ENCODE measurements at regions not wholly inside any gene's neighbourhood (a gene's known extent, or its start where the extent isn't known, plus 50 kb on each side); places are given as distances from the start of the nearest gene placed in this dataset.

DNA sequence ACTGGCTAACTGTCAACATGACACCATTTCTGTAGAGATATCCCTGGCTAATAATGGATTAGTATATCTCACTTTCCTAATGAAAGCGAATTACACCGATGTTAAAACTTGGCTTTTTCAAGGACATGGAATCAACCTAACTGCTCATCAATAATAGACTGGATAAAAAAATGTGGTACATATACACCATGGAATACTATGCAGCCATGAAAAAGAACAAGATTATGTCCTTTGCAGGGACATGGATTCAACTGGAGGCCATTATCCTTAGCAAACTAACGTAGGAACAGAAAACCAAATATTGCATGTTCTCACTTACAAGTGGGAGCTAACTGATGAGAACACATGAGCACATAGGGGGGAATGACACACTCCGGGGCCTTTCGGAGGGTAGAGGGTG, 62.6 kb downstream of the ZIC1 start:
- WGBS, 2 donors (ENCODE audit: low coverage in 1 of 2), result 88 to 100% methylated on average over 4 to 5 of the region's 5 CpGs
- H3K27ac ChIP-seq, result no peak overlapping the region
- H3K27me3 ChIP-seq, result no peaks in the 10 kb centered on the region
- no peaks in the 10 kb centered on the region for H3K9me3 ChIP-seq
- ATAC-seq, result no peak
- H3K36me3 ChIP-seq, result no peaks in the 10 kb centered on the region
- H3K4me3 ChIP-seq, result no peak overlapping the region
- TF ChIP-seq EP300 (IDR thresholded peaks at IDR 0.05) (no peak), POLR2AphosphoS5 (IDR thresholded peaks at IDR 0.05) (no peak), POLR2A (IDR thresholded peaks at IDR 0.05) (no peak)
- TF ChIP-seq, protein P1, sequence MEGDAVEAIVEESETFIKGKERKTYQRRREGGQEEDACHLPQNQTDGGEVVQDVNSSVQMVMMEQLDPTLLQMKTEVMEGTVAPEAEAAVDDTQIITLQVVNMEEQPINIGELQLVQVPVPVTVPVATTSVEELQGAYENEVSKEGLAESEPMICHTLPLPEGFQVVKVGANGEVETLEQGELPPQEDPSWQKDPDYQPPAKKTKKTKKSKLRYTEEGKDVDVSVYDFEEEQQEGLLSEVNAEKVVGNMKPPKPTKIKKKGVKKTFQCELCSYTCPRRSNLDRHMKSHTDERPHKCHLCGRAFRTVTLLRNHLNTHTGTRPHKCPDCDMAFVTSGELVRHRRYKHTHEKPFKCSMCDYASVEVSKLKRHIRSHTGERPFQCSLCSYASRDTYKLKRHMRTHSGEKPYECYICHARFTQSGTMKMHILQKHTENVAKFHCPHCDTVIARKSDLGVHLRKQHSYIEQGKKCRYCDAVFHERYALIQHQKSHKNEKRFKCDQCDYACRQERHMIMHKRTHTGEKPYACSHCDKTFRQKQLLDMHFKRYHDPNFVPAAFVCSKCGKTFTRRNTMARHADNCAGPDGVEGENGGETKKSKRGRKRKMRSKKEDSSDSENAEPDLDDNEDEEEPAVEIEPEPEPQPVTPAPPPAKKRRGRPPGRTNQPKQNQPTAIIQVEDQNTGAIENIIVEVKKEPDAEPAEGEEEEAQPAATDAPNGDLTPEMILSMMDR (IDR thresholded peaks at IDR 0.05), result no peak
- H3K4me1 ChIP-seq, result no peaks in the 10 kb centered on the region

DNA sequence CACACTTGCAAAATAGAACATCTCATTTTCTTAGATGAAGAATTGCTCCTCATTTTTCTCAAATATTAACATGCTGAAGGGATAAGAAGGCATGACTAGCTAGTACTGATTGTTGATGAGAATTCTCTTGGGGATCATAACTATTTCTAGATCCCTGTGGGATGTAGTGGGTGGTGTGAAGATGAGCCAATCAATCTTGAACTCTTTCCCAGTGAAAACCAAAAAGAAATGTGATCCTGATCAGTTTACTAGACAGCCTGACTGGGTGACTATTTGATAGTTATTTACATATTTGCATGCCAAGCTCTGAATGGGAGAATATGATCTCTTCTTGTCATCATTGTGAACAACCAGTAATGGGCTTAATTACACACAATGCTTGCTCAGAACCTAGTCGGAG, 63.7 kb downstream of the ZIC1 start:
- no peak overlapping the region for H3K4me3 ChIP-seq
- no peaks in the 10 kb centered on the region for H3K9me3 ChIP-seq
- no peak for ATAC-seq
- no peaks in the 10 kb centered on the region for H3K4me1 ChIP-seq
- WGBS, 2 donors (ENCODE audit: low coverage in 1 of 2), result 83 to 100% methylated on average over 1 of the region's 1 CpG
- H3K27ac ChIP-seq, result no peak overlapping the region
- H3K36me3 ChIP-seq, result no peaks in the 10 kb centered on the region
- no peaks in the 10 kb centered on the region for H3K27me3 ChIP-seq
- TF ChIP-seq POLR2A (IDR thresholded peaks at IDR 0.05), result no peak
- TF ChIP-seq EP300 (IDR thresholded peaks at IDR 0.05), result no peak
- TF ChIP-seq POLR2AphosphoS5 (IDR thresholded peaks at IDR 0.05), result no peak
- TF ChIP-seq, protein P1 (IDR thresholded peaks at IDR 0.05), result no peak

DNA sequence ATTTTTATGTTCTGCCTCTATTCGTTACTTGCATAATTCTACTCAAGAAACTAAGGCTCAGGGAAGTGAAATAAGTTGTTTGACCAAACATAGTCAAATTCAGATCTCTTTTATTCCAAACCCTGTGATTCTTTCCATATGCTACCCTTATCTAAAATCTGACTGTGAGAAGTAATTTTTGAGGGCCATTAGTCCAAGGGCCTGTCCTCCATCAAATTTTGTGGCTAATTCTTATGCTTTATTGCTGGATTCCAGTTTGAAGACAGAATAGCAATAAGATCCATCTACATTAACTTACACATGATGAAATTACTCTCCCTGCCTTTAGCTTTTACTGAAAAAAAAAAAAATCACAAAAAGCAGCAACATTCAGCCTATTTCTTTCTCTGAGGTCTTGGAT, 74.0 kb downstream of the ZIC1 start:
- WGBS, 2 donors (ENCODE audit: low coverage in 1 of 2), result 29% methylated on average over 1 of the region's 1 CpG; no CpG with 5 or more reads in 1 of the 2 donors
- Histone ChIP-seq H3K36me3 (no peaks in the 10 kb centered on the region), H3K4me3 (no peak overlapping the region), H3K27me3 (no peaks in the 10 kb centered on the region), H3K4me1 (no peaks in the 10 kb centered on the region), H3K9me3 (no peaks in the 10 kb centered on the region), H3K27ac (no peak overlapping the region)
- TF ChIP-seq, protein P1 (IDR thresholded peaks at IDR 0.05), result no peak
- TF ChIP-seq POLR2AphosphoS5 (IDR thresholded peaks at IDR 0.05) (no peak), EP300 (IDR thresholded peaks at IDR 0.05) (no peak), POLR2A (IDR thresholded peaks at IDR 0.05) (no peak)
- no peak for ATAC-seq

DNA sequence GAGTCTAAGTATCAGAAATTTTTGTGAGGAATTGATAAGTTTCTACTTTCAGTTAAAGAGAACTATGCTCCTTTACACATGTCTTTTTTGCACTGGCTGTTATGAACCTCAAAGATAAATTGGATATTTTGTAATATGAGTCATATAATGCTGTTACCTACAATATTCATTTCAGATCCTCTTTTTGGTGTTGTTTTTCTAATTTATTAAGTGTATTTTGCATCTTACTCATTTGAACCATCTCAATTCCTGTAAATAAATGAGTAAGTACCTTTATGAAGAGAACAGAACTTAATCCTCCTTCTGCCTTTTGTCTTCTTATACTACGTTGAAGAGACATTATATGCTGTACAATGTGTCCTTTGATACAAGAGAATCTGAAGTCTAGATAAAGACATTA, 74.4 kb downstream of the ZIC1 start:
- WGBS, 2 donors (ENCODE audit: low coverage in 1 of 2), result 57 to 70% methylated on average over 1 of the region's 1 CpG
- H3K4me3 ChIP-seq, result no peak overlapping the region
- TF ChIP-seq POLR2A (IDR thresholded peaks at IDR 0.05) (no peak), EP300 (IDR thresholded peaks at IDR 0.05) (no peak), POLR2AphosphoS5 (IDR thresholded peaks at IDR 0.05) (no peak)
- TF ChIP-seq, protein P1 (IDR thresholded peaks at IDR 0.05), result no peak

DNA sequence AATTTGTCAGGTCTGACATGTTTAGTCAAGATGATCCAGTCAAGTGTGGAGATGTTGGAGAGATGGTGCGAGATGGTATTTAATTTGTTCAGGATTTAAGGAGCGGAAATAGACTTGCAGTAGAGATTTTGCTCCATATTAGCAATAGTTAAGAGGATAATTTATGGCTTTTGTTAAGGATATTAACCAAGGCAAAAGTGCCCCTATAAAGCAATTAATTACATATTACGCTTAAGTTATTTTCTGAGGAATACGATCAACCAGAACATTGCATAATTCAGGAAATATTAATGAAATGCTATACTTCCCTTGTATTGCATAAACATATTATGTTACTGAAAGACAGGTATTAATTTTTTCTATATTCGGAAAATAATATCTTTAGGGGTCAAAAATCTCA, 83.9 kb downstream of the ZIC1 start:
- H3K27me3 ChIP-seq, result no peaks in the 10 kb centered on the region
- no peak overlapping the region for H3K27ac ChIP-seq
- no peak for ATAC-seq
- TF ChIP-seq EP300 (IDR thresholded peaks at IDR 0.05) (no peak), POLR2AphosphoS5 (IDR thresholded peaks at IDR 0.05) (no peak), POLR2A (IDR thresholded peaks at IDR 0.05) (no peak)
- TF ChIP-seq, protein P1 (IDR thresholded peaks at IDR 0.05), result no peak
- no peak overlapping the region for H3K4me3 ChIP-seq
- WGBS, 2 donors (ENCODE audit: low coverage in 1 of 2), result 81 to 96% methylated on average over 5 of the region's 5 CpGs
- H3K36me3 ChIP-seq, result no peaks in the 10 kb centered on the region
- H3K9me3 ChIP-seq, result no peaks in the 10 kb centered on the region
- no peaks in the 10 kb centered on the region for H3K4me1 ChIP-seq

More for the DNA sequence above, 74.4 kb downstream of the ZIC1 start:
- no peak overlapping the region for H3K27ac ChIP-seq
- no peak for ATAC-seq
- no peaks in the 10 kb centered on the region for H3K27me3 ChIP-seq
- H3K9me3 ChIP-seq, result no peaks in the 10 kb centered on the region
- no peaks in the 10 kb centered on the region for H3K36me3 ChIP-seq
- no peaks in the 10 kb centered on the region for H3K4me1 ChIP-seq

Data from gastroesophageal sphincter (tissue), 4 donors.